ENCODE measurements at regions not wholly inside any gene's neighbourhood (a gene's known extent, or its start where the extent isn't known, plus 50 kb on each side); places are given as distances from the start of the nearest gene placed in this dataset.

DNA sequence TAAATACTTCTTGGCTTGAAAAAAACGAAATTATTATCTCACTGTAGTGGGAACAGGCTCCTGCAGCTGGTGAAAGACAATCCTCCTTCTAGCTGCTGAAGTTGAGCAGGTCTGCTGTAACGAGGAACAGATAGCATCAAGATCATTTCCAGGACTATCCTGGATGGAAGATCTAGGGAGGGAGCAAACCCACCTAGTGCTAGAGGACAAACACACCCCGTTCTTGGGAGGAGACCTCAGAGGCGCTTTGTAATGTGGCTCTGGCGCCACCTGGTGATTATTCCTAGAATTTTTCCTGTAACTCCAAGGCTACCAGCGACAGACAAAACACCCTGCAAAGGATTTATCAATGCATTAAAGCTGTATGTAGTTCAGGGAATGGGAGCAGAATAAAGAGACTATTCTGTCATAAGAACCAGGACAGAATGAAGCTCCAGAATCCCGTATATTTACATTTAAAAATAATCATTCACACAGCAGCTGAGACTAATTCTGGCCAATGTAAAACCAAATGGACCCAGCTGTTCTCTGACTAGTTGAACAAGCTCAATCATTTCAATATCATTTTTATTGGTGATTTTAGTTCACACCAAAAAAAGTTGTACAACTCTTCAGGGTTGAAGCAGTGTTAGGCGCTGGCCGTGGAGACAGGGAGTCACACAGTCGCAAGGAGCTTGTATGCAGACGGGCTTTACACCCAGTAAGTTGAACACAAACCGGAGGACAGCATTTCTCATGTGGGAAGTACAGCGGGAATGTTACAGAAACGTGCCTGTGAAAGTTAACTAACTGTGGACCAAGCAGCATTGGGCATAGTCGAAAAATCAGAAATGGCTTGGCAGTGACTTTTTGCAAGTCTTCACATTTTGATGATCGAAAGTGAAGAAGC is 290.3 kb downstream of the TRIB2 start:
- no peaks in the 10 kb centered on the region for H3F3A ChIP-seq (ENCODE audit: insufficient read depth)
- no peak overlapping the region for H3K27ac ChIP-seq
- H3K9ac ChIP-seq: no peak overlapping the region
- H3K4me2 ChIP-seq (ENCODE audit: unreplicated experiment): peak overlapping the region; percentile 52
- DNase-seq: peak; percentile 73
- no peaks in the 10 kb centered on the region for H3K9me2 ChIP-seq (ENCODE audit: insufficient read depth)
- H3K4me1 ChIP-seq (ENCODE audit: insufficient read depth): peaks cover 12% of the 10 kb centered on the region; the same call in 1 of the 2 replicates
- peak overlapping the region; percentile 59 for H2AFZ ChIP-seq
- peak overlapping the region; percentile 26; the same call in 1 of the 2 replicates for H3K4me3 ChIP-seq
- TF ChIP-seq EZH2 (IDR thresholded peaks at IDR 0.05; ENCODE audit: insufficient read depth, poor library complexity, severe bottlenecking) (no peak), EZH2phosphoT487 (IDR thresholded peaks at IDR 0.05; ENCODE audit: insufficient read depth, low read depth) (no peak)
- H3K27me3 ChIP-seq (replicated peaks; ENCODE audit: insufficient read depth): no peaks in the 10 kb centered on the region
- in situ Hi-C loops (cut with MboI): loop anchor here (10.0 to 25.0 kb wide), 2 partner anchors 292 to 1170 kb away; partner anchors contain the start of gene TRIB2
- H3K9me3 ChIP-seq (ENCODE audit: low read depth): no peaks in the 10 kb centered on the region
- H4K20me1 ChIP-seq (ENCODE audit: insufficient read depth): no peaks in the 10 kb centered on the region
- no peaks in the 10 kb centered on the region for H3K79me2 ChIP-seq (ENCODE audit: insufficient read depth)
- 14 to 17% methylated on average over 16 of the region's 16 CpGs for WGBS, 2 experiments (ENCODE audit: low coverage in 1 of 2, low lambda C conversion rate in 2 of 2, missing lambda C conversion rate in 2 of 2)
- no peaks in the 10 kb centered on the region for H3K36me3 ChIP-seq (ENCODE audit: low read depth)

DNA sequence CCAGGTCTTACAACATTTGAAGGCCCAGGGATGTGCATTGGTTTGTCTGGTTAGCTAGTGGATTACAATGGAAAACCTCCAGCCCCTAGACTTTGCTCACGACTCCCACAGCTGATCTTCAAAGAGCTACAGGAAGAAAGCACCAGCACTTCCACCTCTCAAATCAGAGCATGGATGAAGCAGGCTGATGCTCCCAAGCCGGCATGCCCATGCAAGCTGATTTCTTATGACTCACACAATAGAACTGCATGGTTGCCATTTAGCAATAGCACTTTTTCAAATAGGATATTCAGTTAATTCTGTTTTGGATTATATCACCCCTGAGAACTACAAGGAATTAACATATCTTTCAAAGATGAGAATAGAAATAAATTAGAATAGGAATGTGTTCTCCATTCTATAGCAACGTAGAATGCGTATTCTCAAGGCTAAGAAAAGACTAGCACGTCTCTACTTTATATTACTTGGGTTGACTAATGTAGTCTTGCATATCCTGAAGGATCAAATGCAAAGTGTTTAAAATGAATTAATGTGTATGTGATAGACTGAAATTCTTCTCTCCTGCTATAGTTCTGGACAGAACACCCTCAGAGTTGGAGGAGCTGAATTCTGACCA is 292.4 kb downstream of the TRIB2 start:
- WGBS, 2 experiments (ENCODE audit: low coverage in 1 of 2, low lambda C conversion rate in 2 of 2, missing lambda C conversion rate in 2 of 2): 91 to 93% methylated on average over 5 of the region's 5 CpGs
- Histone ChIP-seq H3K9me2 (ENCODE audit: insufficient read depth) (no peaks in the 10 kb centered on the region), H2AFZ (no peak overlapping the region), H3K27me3 (replicated peaks; ENCODE audit: insufficient read depth) (no peaks in the 10 kb centered on the region), H4K20me1 (ENCODE audit: insufficient read depth) (no peaks in the 10 kb centered on the region), H3K27ac (no peak overlapping the region), H3K4me3 (no peak overlapping the region), H3K9me3 (ENCODE audit: low read depth) (no peaks in the 10 kb centered on the region), H3K9ac (no peak overlapping the region), H3K36me3 (ENCODE audit: low read depth) (no peaks in the 10 kb centered on the region), H3K4me2 (ENCODE audit: unreplicated experiment) (no peak overlapping the region), H3F3A (ENCODE audit: insufficient read depth) (no peaks in the 10 kb centered on the region), H3K4me1 (ENCODE audit: insufficient read depth) (peaks cover 5% of the 10 kb centered on the region; the same call in 1 of the 2 replicates), H3K79me2 (ENCODE audit: insufficient read depth) (no peaks in the 10 kb centered on the region)
- DNase-seq: peak; percentile 49
- in situ Hi-C loops (cut with MboI): loop anchor here (10.0 to 25.0 kb wide), 2 partner anchors 294 to 1172 kb away; partner anchors contain the start of gene TRIB2
- TF ChIP-seq EZH2 (IDR thresholded peaks at IDR 0.05; ENCODE audit: insufficient read depth, poor library complexity, severe bottlenecking) (no peak), EZH2phosphoT487 (IDR thresholded peaks at IDR 0.05; ENCODE audit: insufficient read depth, low read depth) (no peak)

DNA sequence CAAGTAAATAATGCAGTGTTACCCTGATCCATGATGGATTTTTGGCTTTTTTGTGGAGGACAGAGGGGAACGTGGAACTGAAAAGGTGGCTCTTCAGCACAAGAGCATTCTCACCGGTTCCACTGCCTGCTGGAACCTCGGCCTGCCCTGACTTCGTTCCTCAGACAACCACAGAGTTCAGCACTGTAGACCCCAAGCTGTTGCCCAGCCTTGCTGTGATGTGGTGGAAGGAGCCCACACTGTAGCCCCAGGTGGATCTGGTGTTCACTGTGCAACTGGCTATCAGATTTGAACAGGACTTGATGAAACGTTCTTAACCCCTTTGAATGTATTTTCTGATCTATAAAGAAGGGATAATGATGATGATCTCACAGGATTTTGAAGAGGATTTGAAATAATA is 293.5 kb downstream of the TRIB2 start:
- Histone ChIP-seq H4K20me1 (ENCODE audit: insufficient read depth) (no peaks in the 10 kb centered on the region), H3K9me3 (ENCODE audit: low read depth) (no peaks in the 10 kb centered on the region), H3K9ac (no peak overlapping the region), H3K27me3 (replicated peaks; ENCODE audit: insufficient read depth) (0 out of 2 replicates have a peak, but pooled peaks cover 8% of the 10 kb centered on the region), H3K9me2 (ENCODE audit: insufficient read depth) (no peaks in the 10 kb centered on the region), H3K79me2 (ENCODE audit: insufficient read depth) (no peaks in the 10 kb centered on the region), H2AFZ (no peak overlapping the region), H3K4me3 (no peak overlapping the region), H3F3A (ENCODE audit: insufficient read depth) (no peaks in the 10 kb centered on the region), H3K4me2 (ENCODE audit: unreplicated experiment) (no peak overlapping the region), H3K4me1 (ENCODE audit: insufficient read depth) (peaks cover 5% of the 10 kb centered on the region; the same call in 1 of the 2 replicates), H3K36me3 (ENCODE audit: low read depth) (no peaks in the 10 kb centered on the region), H3K27ac (no peak overlapping the region)
- in situ Hi-C loops (cut with MboI): loop anchor here (25.0 kb wide), 1 partner anchor 1173 kb away; no protein-coding TSS in a partner anchor
- no peak for DNase-seq
- TF ChIP-seq EZH2 (IDR thresholded peaks at IDR 0.05; ENCODE audit: insufficient read depth, poor library complexity, severe bottlenecking) (no peak), EZH2phosphoT487 (IDR thresholded peaks at IDR 0.05; ENCODE audit: insufficient read depth, low read depth) (no peak)
- 47 to 50% methylated on average over 5 of the region's 5 CpGs for WGBS, 2 experiments (ENCODE audit: low coverage in 1 of 2, low lambda C conversion rate in 2 of 2, missing lambda C conversion rate in 2 of 2)

DNA sequence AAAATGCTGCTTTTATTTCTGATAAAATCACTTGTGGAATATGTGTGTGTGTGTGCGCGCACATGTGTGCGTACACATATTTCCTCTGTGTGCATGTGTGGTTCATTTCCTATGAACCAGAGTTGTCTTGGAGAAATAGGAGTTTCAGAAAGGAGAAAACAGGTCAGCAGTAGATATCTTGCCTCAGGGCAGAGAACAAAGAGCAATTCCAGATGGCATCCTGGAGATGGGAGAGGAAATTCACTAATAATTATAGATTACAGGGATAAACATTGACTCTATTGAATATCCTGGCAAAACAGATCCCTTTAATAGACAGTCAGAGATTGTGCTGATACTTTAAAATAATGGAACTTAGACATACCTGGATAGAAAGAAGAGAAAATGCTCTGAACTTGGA is 298.0 kb downstream of the TRIB2 start:
- in situ Hi-C loops (cut with MboI): loop anchor here (25.0 kb wide), 1 partner anchor 1177 kb away; no protein-coding TSS in a partner anchor
- H3K4me3 ChIP-seq: no peak overlapping the region
- H4K20me1 ChIP-seq (ENCODE audit: insufficient read depth): no peaks in the 10 kb centered on the region
- TF ChIP-seq EZH2phosphoT487 (IDR thresholded peaks at IDR 0.05; ENCODE audit: insufficient read depth, low read depth): no peak
- TF ChIP-seq EZH2 (IDR thresholded peaks at IDR 0.05; ENCODE audit: insufficient read depth, poor library complexity, severe bottlenecking): no peak
- no peak overlapping the region for H3K4me2 ChIP-seq (ENCODE audit: unreplicated experiment)
- no peak overlapping the region for H3K9ac ChIP-seq
- H3K36me3 ChIP-seq (ENCODE audit: low read depth): no peaks in the 10 kb centered on the region
- no peaks in the 10 kb centered on the region for H3F3A ChIP-seq (ENCODE audit: insufficient read depth)
- H2AFZ ChIP-seq: no peak overlapping the region
- DNase-seq: no peak
- H3K27ac ChIP-seq: no peak overlapping the region
- no peaks in the 10 kb centered on the region for H3K9me3 ChIP-seq (ENCODE audit: low read depth)
- H3K9me2 ChIP-seq (ENCODE audit: insufficient read depth): no peaks in the 10 kb centered on the region
- WGBS, 2 experiments (ENCODE audit: low coverage in 1 of 2, low lambda C conversion rate in 2 of 2, missing lambda C conversion rate in 2 of 2): 64 to 77% methylated on average over 3 of the region's 3 CpGs
- peaks cover 35% of the 10 kb centered on the region for H3K27me3 ChIP-seq (replicated peaks; ENCODE audit: insufficient read depth)
- no peaks in the 10 kb centered on the region for H3K79me2 ChIP-seq (ENCODE audit: insufficient read depth)
- H3K4me1 ChIP-seq (ENCODE audit: insufficient read depth): no peaks in the 10 kb centered on the region

Data from GM23248 (cell line).